HCT116 (cell line): ENCODE measurements at regions not wholly inside any gene's neighbourhood (a gene's known extent, or its start where the extent isn't known, plus 50 kb on each side); places are given as distances from the start of the nearest gene placed in this dataset.

Source experiments
- ATAC-seq: fragments of 200-7000 bp; cut with Tn5 transposase; 2 replicates; pipeline ENCODE4 v1.9.1; 2020; ENCODE audit warnings: mild to moderate bottlenecking, moderate library complexity
- BruUV-seq: library from RNA; stranded (reverse); fragments of 400-500 nt; replicated peaks from 2 replicates; lab custom pipeline; 2021; lab: Mats Ljungman, UMichigan
- CTCF ChIA-PET: fragments of 300-600 bp; sonication (Branson Sonifier 250); formaldehyde crosslinking; loops from one replicate; lab custom pipeline; 2021; ENCODE audit warnings: antibody characterized with exemption; lab: Charles Lee
- POLR2A ChIA-PET: fragments of 300-600, 350-600 bp; sonication (Branson Sonifier 250); formaldehyde crosslinking; loops from one replicate; lab custom pipeline; 2021; ENCODE audit warnings: antibody characterized with exemption; lab: Charles Lee
- RAD21 ChIA-PET, 2 experiments: fragments of 300-600 bp; sonication (Branson Sonifier 250); formaldehyde crosslinking; loops; one replicate each; lab custom pipeline; 2023; ENCODE audit warnings: low total read pairs in 2 of 2; ENCODE audit not compliant: uncharacterized antibody in 2 of 2, unreplicated experiment in 2 of 2, low non-redundant PET in 1 of 2; lab: Charles Lee
- DNase-seq: peaks from one replicate; pipeline ENCODE4 v3.0.0-alpha.2; 2010; ENCODE audit warnings: low read depth, low spot score
- H2AFZ ChIP-seq: fragments of 200-600 bp; shearing (Covaris generic), sonication (generic); 2 replicates; pipeline ENCODE4 v1.6.1; 2017; ENCODE audit warnings: low read depth, mixed run types, mixed read lengths, antibody characterized with exemption, low read length; ENCODE audit not compliant: poor library complexity, severe bottlenecking
- H3K27ac ChIP-seq: 2 replicates; pipeline ENCODE4 v1.5.1; 2012; ENCODE audit warnings: low read depth, low read length
- H3K27me3 ChIP-seq: fragments of 200-600 bp; sonication (generic); 2 replicates; pipeline ENCODE4 v1.6.1; 2016; ENCODE audit warnings: mixed run types, low read length, mixed read lengths; ENCODE audit not compliant: insufficient read depth
- H3K36me3 ChIP-seq, 2 experiments: fragments of 200-500 bp in 1 of 2; fragments of 200-600 bp in 1 of 2; sonication (Bioruptor generic) in 1 of 2; sonication (generic) in 1 of 2; 2 replicates each; pipeline versions ENCODE4 v1.5.1 to v1.6.1; 2014 to 2016; ENCODE audit warnings: low read length in 2 of 2, inconsistent platforms in 1 of 2, mixed read lengths in 1 of 2, mixed run types in 1 of 2; ENCODE audit not compliant: insufficient read depth in 2 of 2, control insufficient read depth in 1 of 2
- H3K4me1 ChIP-seq, 2 experiments: fragments of 200-600 bp in 1 of 2; sonication (generic) in 1 of 2; 2 replicates each; pipeline versions ENCODE4 v1.5.1 to v1.6.1; 2012 to 2017; ENCODE audit warnings: low read length in 2 of 2, inconsistent platforms in 1 of 2, mild to moderate bottlenecking in 1 of 2, mixed read lengths in 1 of 2, mixed run types in 1 of 2, moderate library complexity in 1 of 2; ENCODE audit not compliant: insufficient read depth in 2 of 2, control insufficient read depth in 1 of 2
- H3K4me2 ChIP-seq: fragments of 200-600 bp; sonication (generic); 2 replicates; pipeline ENCODE4 v1.6.1; 2017; ENCODE audit warnings: mixed run types, low read length, mixed read lengths
- H3K4me3 ChIP-seq, 2 experiments: fragments of 200-600 bp in 1 of 2; sonication (generic) in 1 of 2; replicated peaks in 1 of 2; 2 replicates each; pipeline ENCODE4 v1.5.1; 2011 to 2016; ENCODE audit warnings: low read length in 2 of 2, control low read depth in 1 of 2, low read depth in 1 of 2, mild to moderate bottlenecking in 1 of 2, mixed read lengths in 1 of 2, mixed run types in 1 of 2
- H3K79me2 ChIP-seq: fragments of 200-600 bp; sonication (generic); 2 replicates; pipeline ENCODE4 v1.6.1; 2017; ENCODE audit warnings: mild to moderate bottlenecking, mixed run types, low read length, moderate library complexity, mixed read lengths; ENCODE audit not compliant: insufficient read depth
- H3K9ac ChIP-seq: fragments of 200-600 bp; sonication (generic); 2 replicates; pipeline ENCODE4 v1.6.1; 2016; ENCODE audit warnings: low read length, mixed read lengths
- H3K9me2 ChIP-seq: fragments of 200-600 bp; sonication (generic), shearing (Covaris generic); 2 replicates; pipeline ENCODE4 v1.6.1; 2017; ENCODE audit warnings: mixed run types, mild to moderate bottlenecking, moderate library complexity; ENCODE audit not compliant: insufficient read depth
- H3K9me3 ChIP-seq, 2 experiments: fragments of 200-500 bp in 1 of 2; fragments of 200-600 bp in 1 of 2; sonication (Bioruptor generic) in 1 of 2; sonication (generic) in 1 of 2; 2 replicates each; pipeline ENCODE4 v1.6.1; 2014 to 2017; ENCODE audit warnings: low read length in 2 of 2, mixed read lengths in 2 of 2, inconsistent platforms in 1 of 2, low read depth in 1 of 2, mild to moderate bottlenecking in 1 of 2, mixed run types in 1 of 2, moderate library complexity in 1 of 2; ENCODE audit not compliant: control insufficient read depth in 1 of 2, insufficient read depth in 1 of 2
- H4K20me1 ChIP-seq: fragments of 200-600 bp; sonication (generic), shearing (Covaris generic); 2 replicates; pipeline ENCODE4 v1.6.1; 2017; ENCODE audit warnings: mixed run types, mild to moderate bottlenecking, moderate library complexity; ENCODE audit not compliant: insufficient read depth
- CBX3 ChIP-seq: IDR thresholded peaks from 2 replicates; pipeline ENCODE4 v1.6.1; 2012; ENCODE audit warnings: low read depth
- CEBPB ChIP-seq: IDR thresholded peaks from 2 replicates; pipeline ENCODE4 v1.6.1; 2012; ENCODE audit warnings: low read depth
- EGR1 ChIP-seq: IDR thresholded peaks from 2 replicates; pipeline ENCODE4 v1.6.1; 2012; ENCODE audit warnings: low read depth
- EZH2 ChIP-seq: fragments of 200-600 bp; sonication (generic); IDR thresholded peaks from 2 replicates; pipeline ENCODE4 v1.6.1; 2017; ENCODE audit warnings: antibody characterized with exemption, mixed run types
- FOSL1 ChIP-seq: IDR thresholded peaks from 2 replicates; pipeline ENCODE4 v1.6.1; 2012; ENCODE audit warnings: low read depth
- JUND ChIP-seq: IDR thresholded peaks from 2 replicates; pipeline ENCODE4 v1.6.1; 2012
- POLR2AphosphoS5 ChIP-seq: IDR thresholded peaks from 2 replicates; pipeline ENCODE4 v1.6.1; 2011; ENCODE audit warnings: mild to moderate bottlenecking, low read depth, low read length, moderate library complexity
- SP1 ChIP-seq: IDR thresholded peaks from 2 replicates; pipeline ENCODE4 v1.6.1; 2012; ENCODE audit warnings: low read depth
- TCF7L2 ChIP-seq: IDR thresholded peaks from 2 replicates; pipeline ENCODE4 v1.7.0; 2011; ENCODE audit warnings: borderline replicate concordance, inconsistent platforms; ENCODE audit not compliant: insufficient read depth, insufficient read length; ENCODE audit errors: extremely low read depth
- YY1 ChIP-seq: IDR thresholded peaks from 2 replicates; pipeline ENCODE4 v1.6.1; 2011; ENCODE audit warnings: low read length, low read depth, moderate library complexity, mild to moderate bottlenecking; ENCODE audit not compliant: insufficient replicate concordance; ENCODE audit errors: extremely low read depth
- intact Hi-C: fragments of 100-400 bp; cut with micrococcal nuclease; formaldehyde crosslinking; loops from 2 replicates; pipeline ENCODE4 v1.10.0; 2022
- TF ChIP-seq, protein P1 (sequence below): IDR thresholded peaks from 2 replicates; pipeline ENCODE4 v1.6.1; 2012; ENCODE audit warnings: low read depth
- TF ChIP-seq, protein P2 (sequence below): IDR thresholded peaks from 2 replicates; pipeline ENCODE4 v1.6.1; 2012
- TF ChIP-seq, protein P3 (sequence below), 3 experiments: fragments of 200-600 bp in 1 of 3; sonication (generic) in 1 of 3; IDR thresholded peaks in 2 of 3; conservative IDR thresholded peaks in 1 of 3; 2 replicates each; pipeline ENCODE4 v1.5.1; 2012 to 2017; ENCODE audit warnings: low read depth in 2 of 3, low read length in 2 of 3, antibody characterized with exemption in 1 of 3, borderline replicate concordance in 1 of 3, control low read depth in 1 of 3, mild to moderate bottlenecking in 1 of 3, mixed read lengths in 1 of 3, mixed run types in 1 of 3, moderate library complexity in 1 of 3; ENCODE audit not compliant: insufficient read depth in 1 of 3

- no TSS peak for BruUV-seq
- intact Hi-C loops: no loop called here
- Histone ChIP-seq H2AFZ (no peak overlapping the region), H3K9ac (no peak overlapping the region), H3K36me3 (no peaks in the 10 kb centered on the region), H3K4me2 (peak overlapping the region; percentile 33), H3K9me2 (no peaks in the 10 kb centered on the region), H3K27me3 (no peaks in the 10 kb centered on the region), H3K4me3 (no peak overlapping the region), H3K27ac (no peak overlapping the region), H3K4me1 (peaks cover 33 to 42% of the 10 kb centered on the region in 2 experiments), H4K20me1 (no peaks in the 10 kb centered on the region), H3K79me2 (no peaks in the 10 kb centered on the region), H3K9me3 (no peaks in the 10 kb centered on the region)
- RAD21 ChIA-PET: no interaction called here
- peak; percentile 38 for DNase-seq
- peak; percentile 25; the same call in 1 of the 2 replicates for ATAC-seq
- CTCF ChIA-PET: no interaction called here
- POLR2A ChIA-PET: no interaction called here
- no peak for TF ChIP-seq YY1
- peak; percentile 96 for TF ChIP-seq CEBPB
- no peak for TF ChIP-seq TCF7L2
- TF ChIP-seq CBX3: peak; percentile 26; the same call in 1 of the 2 replicates
- peak; percentile 42 for TF ChIP-seq SP1
- TF ChIP-seq JUND: peak; percentile 29; the same call in 1 of the 2 replicates
- TF ChIP-seq FOSL1: peak; percentile 27; the same call in 1 of the 2 replicates
- TF ChIP-seq, all 23 proteins: peak for 5
These were observed 113.8 kb upstream of the ANKRD55 start for GRCh38 chr5:56346741-56347535.

GRCh38 chr5:56346044-56346710, 113.0 kb upstream of the ANKRD55 start:
- DNase-seq (no peak), ATAC-seq (no peak)
- Histone ChIP-seq H3K27ac (no peak overlapping the region), H3K9me2 (no peaks in the 10 kb centered on the region), H3K9ac (no peak overlapping the region), H3K27me3 (no peaks in the 10 kb centered on the region), H3K36me3 (no peaks in the 10 kb centered on the region), H3K4me2 (peak overlapping the region; percentile 33; the same call in 1 of the 2 replicates), H2AFZ (no peak overlapping the region), H3K79me2 (no peaks in the 10 kb centered on the region), H3K4me3 (no peak overlapping the region), H4K20me1 (no peaks in the 10 kb centered on the region), H3K9me3 (no peaks in the 10 kb centered on the region), H3K4me1 (peaks cover 29 to 39% of the 10 kb centered on the region in 2 experiments)
- ChIA-PET POLR2A (no interaction called here), CTCF (no interaction called here), RAD21 (no interaction called here)
- no TSS peak for BruUV-seq
- intact Hi-C loops: no loop called here
- TF ChIP-seq TCF7L2 (no peak), EGR1 (no peak), POLR2AphosphoS5 (no peak), YY1 (no peak), EZH2 (no peak)
- TF ChIP-seq, protein P1, sequence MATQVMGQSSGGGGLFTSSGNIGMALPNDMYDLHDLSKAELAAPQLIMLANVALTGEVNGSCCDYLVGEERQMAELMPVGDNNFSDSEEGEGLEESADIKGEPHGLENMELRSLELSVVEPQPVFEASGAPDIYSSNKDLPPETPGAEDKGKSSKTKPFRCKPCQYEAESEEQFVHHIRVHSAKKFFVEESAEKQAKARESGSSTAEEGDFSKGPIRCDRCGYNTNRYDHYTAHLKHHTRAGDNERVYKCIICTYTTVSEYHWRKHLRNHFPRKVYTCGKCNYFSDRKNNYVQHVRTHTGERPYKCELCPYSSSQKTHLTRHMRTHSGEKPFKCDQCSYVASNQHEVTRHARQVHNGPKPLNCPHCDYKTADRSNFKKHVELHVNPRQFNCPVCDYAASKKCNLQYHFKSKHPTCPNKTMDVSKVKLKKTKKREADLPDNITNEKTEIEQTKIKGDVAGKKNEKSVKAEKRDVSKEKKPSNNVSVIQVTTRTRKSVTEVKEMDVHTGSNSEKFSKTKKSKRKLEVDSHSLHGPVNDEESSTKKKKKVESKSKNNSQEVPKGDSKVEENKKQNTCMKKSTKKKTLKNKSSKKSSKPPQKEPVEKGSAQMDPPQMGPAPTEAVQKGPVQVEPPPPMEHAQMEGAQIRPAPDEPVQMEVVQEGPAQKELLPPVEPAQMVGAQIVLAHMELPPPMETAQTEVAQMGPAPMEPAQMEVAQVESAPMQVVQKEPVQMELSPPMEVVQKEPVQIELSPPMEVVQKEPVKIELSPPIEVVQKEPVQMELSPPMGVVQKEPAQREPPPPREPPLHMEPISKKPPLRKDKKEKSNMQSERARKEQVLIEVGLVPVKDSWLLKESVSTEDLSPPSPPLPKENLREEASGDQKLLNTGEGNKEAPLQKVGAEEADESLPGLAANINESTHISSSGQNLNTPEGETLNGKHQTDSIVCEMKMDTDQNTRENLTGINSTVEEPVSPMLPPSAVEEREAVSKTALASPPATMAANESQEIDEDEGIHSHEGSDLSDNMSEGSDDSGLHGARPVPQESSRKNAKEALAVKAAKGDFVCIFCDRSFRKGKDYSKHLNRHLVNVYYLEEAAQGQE: no peak
- TF ChIP-seq, protein P2, sequence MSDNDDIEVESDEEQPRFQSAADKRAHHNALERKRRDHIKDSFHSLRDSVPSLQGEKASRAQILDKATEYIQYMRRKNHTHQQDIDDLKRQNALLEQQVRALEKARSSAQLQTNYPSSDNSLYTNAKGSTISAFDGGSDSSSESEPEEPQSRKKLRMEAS: no peak
- TF ChIP-seq, protein P3, sequence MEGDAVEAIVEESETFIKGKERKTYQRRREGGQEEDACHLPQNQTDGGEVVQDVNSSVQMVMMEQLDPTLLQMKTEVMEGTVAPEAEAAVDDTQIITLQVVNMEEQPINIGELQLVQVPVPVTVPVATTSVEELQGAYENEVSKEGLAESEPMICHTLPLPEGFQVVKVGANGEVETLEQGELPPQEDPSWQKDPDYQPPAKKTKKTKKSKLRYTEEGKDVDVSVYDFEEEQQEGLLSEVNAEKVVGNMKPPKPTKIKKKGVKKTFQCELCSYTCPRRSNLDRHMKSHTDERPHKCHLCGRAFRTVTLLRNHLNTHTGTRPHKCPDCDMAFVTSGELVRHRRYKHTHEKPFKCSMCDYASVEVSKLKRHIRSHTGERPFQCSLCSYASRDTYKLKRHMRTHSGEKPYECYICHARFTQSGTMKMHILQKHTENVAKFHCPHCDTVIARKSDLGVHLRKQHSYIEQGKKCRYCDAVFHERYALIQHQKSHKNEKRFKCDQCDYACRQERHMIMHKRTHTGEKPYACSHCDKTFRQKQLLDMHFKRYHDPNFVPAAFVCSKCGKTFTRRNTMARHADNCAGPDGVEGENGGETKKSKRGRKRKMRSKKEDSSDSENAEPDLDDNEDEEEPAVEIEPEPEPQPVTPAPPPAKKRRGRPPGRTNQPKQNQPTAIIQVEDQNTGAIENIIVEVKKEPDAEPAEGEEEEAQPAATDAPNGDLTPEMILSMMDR (IDR thresholded peaks at IDR 0.05 in 2 of 3, conservative IDR thresholded peaks at IDR 0.05 in 1 of 3; ENCODE audit: borderline replicate concordance in 1 of 3, insufficient read depth in 1 of 3, low read depth in 2 of 3, low read length in 2 of 3): no peak
